ENCODE measurements at regions not wholly inside any gene's neighbourhood (a gene's known extent, or its start where the extent isn't known, plus 50 kb on each side); places are given as distances from the start of the nearest gene placed in this dataset.

DNA sequence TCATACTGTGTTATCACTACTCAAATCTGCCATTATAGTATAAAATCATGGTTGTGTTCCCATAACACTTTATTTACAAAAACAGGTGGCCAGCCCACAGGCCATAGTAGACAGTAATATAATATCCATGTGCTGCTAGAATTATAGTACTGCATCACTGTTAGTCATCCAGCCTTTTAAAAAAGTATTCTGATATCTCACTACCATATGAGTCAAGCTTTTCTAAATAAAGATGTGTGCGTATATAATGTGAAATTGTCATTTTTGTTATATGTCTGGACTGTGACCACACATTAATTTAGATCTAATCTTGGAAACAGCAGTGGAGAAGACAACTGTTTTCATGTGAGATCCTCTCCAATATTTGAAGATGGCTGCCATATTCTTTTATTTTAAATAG is 1049.1 kb upstream of the GOT2 start:
- Mint-ChIP-seq H3K9me3 (ENCODE audit: unreplicated experiment) (peaks cover 42% of the 10 kb centered on the region), H3K27me3 (ENCODE audit: unreplicated experiment) (no peaks in the 10 kb centered on the region), H3K4me1 (ENCODE audit: unreplicated experiment) (no peaks in the 10 kb centered on the region)

DNA sequence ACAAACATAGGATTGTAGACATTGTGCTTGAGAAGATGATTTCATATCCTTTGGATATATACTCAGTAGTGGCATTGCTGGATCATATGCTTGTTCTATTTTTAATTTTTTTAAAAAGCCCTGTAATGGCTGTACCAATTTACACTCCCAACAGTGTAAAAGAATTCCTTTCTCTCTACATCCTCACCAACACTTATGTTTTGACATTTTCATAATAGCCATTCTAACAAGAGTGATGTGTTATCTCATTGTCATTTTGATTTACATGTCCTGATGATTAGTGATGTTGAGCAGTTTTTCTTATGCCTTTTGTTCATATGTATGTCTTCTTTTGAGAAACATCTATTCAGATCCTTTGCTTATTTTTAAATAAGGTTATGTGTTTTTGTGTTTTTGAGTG is 1039.2 kb upstream of the GOT2 start:
- no peaks in the 10 kb centered on the region for H3K4me1 Mint-ChIP-seq (ENCODE audit: unreplicated experiment)
- TF ChIP-seq, protein P1, sequence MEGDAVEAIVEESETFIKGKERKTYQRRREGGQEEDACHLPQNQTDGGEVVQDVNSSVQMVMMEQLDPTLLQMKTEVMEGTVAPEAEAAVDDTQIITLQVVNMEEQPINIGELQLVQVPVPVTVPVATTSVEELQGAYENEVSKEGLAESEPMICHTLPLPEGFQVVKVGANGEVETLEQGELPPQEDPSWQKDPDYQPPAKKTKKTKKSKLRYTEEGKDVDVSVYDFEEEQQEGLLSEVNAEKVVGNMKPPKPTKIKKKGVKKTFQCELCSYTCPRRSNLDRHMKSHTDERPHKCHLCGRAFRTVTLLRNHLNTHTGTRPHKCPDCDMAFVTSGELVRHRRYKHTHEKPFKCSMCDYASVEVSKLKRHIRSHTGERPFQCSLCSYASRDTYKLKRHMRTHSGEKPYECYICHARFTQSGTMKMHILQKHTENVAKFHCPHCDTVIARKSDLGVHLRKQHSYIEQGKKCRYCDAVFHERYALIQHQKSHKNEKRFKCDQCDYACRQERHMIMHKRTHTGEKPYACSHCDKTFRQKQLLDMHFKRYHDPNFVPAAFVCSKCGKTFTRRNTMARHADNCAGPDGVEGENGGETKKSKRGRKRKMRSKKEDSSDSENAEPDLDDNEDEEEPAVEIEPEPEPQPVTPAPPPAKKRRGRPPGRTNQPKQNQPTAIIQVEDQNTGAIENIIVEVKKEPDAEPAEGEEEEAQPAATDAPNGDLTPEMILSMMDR (IDR thresholded peaks at IDR 0.05): no peak

More for the DNA sequence above, 1049.1 kb upstream of the GOT2 start:
- DNase-seq (ENCODE audit: extremely low spot score, unreplicated experiment): no peak
- H3K4me3 Mint-ChIP-seq (ENCODE audit: unreplicated experiment): no peak overlapping the region
- H3K27ac Mint-ChIP-seq (ENCODE audit: unreplicated experiment): no peak overlapping the region
- TF ChIP-seq, protein P1 (IDR thresholded peaks at IDR 0.05): no peak
- no peaks in the 10 kb centered on the region for H3K36me3 Mint-ChIP-seq (ENCODE audit: unreplicated experiment)

DNA sequence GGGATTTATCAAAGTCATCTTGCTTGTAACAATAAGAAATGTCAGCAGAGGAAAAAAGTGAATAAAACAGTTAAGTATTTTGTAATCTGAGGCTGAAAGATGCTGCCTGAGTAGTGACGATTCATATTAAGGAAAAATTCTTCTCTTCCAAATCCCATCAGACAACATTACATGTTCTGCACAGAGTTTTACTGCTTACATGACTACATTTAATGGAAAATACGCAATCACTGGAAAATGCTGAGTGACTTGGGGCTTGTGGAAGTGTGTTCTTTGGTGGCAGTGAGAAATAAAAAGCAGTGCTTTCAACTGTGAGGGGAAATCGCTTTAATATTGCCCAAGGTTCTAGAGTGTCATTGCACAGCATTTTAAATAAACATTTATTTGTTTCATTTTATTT is 1025.2 kb upstream of the GOT2 start:
- no peak overlapping the region for H3K27ac Mint-ChIP-seq (ENCODE audit: unreplicated experiment)
- DNase-seq (ENCODE audit: extremely low spot score, unreplicated experiment): no peak
- H3K9me3 Mint-ChIP-seq (ENCODE audit: unreplicated experiment): peaks cover 17% of the 10 kb centered on the region
- TF ChIP-seq, protein P1 (IDR thresholded peaks at IDR 0.05): no peak
- H3K4me1 Mint-ChIP-seq (ENCODE audit: unreplicated experiment): no peaks in the 10 kb centered on the region
- H3K4me3 Mint-ChIP-seq (ENCODE audit: unreplicated experiment): no peak overlapping the region
- peaks cover 9% of the 10 kb centered on the region for H3K27me3 Mint-ChIP-seq (ENCODE audit: unreplicated experiment)
- H3K36me3 Mint-ChIP-seq (ENCODE audit: unreplicated experiment): peaks cover 3% of the 10 kb centered on the region

More for the DNA sequence above, 1039.2 kb upstream of the GOT2 start:
- no peaks in the 10 kb centered on the region for H3K9me3 Mint-ChIP-seq (ENCODE audit: unreplicated experiment)
- H3K36me3 Mint-ChIP-seq (ENCODE audit: unreplicated experiment): no peaks in the 10 kb centered on the region
- no peaks in the 10 kb centered on the region for H3K27me3 Mint-ChIP-seq (ENCODE audit: unreplicated experiment)
- H3K27ac Mint-ChIP-seq (ENCODE audit: unreplicated experiment): no peak overlapping the region
- DNase-seq (ENCODE audit: extremely low spot score, unreplicated experiment): no peak
- H3K4me3 Mint-ChIP-seq (ENCODE audit: unreplicated experiment): no peak overlapping the region

DNA sequence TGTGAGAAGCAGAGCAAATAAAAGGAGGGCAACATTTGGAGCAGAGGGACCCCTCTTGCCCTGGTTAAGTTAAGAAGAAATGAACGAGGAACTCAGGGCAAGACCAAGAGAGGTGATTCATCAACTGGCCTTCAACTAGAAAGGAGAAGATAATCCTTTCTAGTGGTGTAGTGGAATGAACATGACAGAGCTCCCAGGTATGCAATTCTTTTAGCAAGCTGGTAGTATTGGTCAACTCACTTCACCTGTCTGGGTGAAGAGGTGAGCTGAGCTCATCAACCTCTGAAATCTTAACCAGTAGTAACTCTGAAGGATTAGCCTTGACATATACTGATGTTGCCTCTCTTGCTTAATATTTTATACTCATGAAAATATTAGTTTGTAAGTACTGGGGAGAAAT is 1024.7 kb upstream of the GOT2 start:
- Mint-ChIP-seq H3K9me3 (ENCODE audit: unreplicated experiment) (peaks cover 19% of the 10 kb centered on the region), H3K27me3 (ENCODE audit: unreplicated experiment) (peaks cover 9% of the 10 kb centered on the region), H3K4me1 (ENCODE audit: unreplicated experiment) (no peaks in the 10 kb centered on the region), H3K4me3 (ENCODE audit: unreplicated experiment) (no peak overlapping the region), H3K27ac (ENCODE audit: unreplicated experiment) (no peak overlapping the region), H3K36me3 (ENCODE audit: unreplicated experiment) (peaks cover 3% of the 10 kb centered on the region)
- TF ChIP-seq, protein P1 (IDR thresholded peaks at IDR 0.05): no peak
- DNase-seq (ENCODE audit: extremely low spot score, unreplicated experiment): no peak

DNA sequence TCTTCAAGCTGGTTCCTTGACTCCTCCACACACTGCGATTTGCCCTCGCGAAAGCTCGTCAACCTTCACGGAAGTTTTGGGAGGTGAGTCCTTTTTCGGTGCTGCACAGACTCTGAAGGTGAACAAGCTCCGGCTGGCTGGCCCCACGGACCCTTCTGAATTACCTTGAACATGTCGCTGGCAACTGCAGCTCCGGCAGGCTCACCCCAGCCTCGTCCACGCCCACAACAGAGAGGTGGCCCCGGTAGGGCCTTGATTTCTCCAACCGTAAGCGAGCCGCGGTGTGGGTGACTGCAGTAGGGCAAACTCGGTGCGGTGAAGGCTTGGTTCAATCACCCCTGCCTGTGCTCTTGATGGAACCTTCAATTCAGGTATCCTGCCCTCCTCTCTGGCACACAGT is 1020.7 kb upstream of the GOT2 start:
- Mint-ChIP-seq H3K4me3 (ENCODE audit: unreplicated experiment) (no peak overlapping the region), H3K9me3 (ENCODE audit: unreplicated experiment) (peaks cover 5% of the 10 kb centered on the region), H3K27me3 (ENCODE audit: unreplicated experiment) (peaks cover 9% of the 10 kb centered on the region), H3K36me3 (ENCODE audit: unreplicated experiment) (no peaks in the 10 kb centered on the region), H3K27ac (ENCODE audit: unreplicated experiment) (no peak overlapping the region), H3K4me1 (ENCODE audit: unreplicated experiment) (no peaks in the 10 kb centered on the region)
- TF ChIP-seq, protein P1 (IDR thresholded peaks at IDR 0.05): no peak
- DNase-seq (ENCODE audit: extremely low spot score, unreplicated experiment): no peak
